Sigmoid colon (tissue), 4 donors: ENCODE measurements at regions not wholly inside any gene's neighbourhood (a gene's known extent, or its start where the extent isn't known, plus 50 kb on each side); places are given as distances from the start of the nearest gene placed in this dataset.

Experiments
- EP300 ChIP-seq, 4 donors: sonication (generic); formaldehyde crosslinking; IDR thresholded peaks; one replicate each; pipeline ENCODE4 v1.6.1; 2017; ENCODE audit warnings: antibody characterized with exemption in 4 of 4
- POLR2A ChIP-seq, 2 donors: fragments of 450-650 bp; IDR thresholded peaks; one replicate each; pipeline ENCODE4 v1.6.1; 2016; ENCODE audit warnings: antibody characterized with exemption in 2 of 2, mild to moderate bottlenecking in 2 of 2, moderate library complexity in 2 of 2
- POLR2AphosphoS5 ChIP-seq, 4 donors: sonication (generic); formaldehyde crosslinking; IDR thresholded peaks; one replicate each; pipeline ENCODE4 v1.6.1; 2017; ENCODE audit warnings: antibody characterized with exemption in 4 of 4
- TF ChIP-seq, protein P1 (sequence below), 4 experiments: fragments of 450-650 bp in 3 of 4; fragments of 200-600 bp in 1 of 4; IDR thresholded peaks; one replicate each; pipeline ENCODE4 v1.5.1; 2016 to 2019; ENCODE audit warnings: antibody characterized with exemption in 4 of 4, mild to moderate bottlenecking in 3 of 4, moderate library complexity in 2 of 4

DNA sequence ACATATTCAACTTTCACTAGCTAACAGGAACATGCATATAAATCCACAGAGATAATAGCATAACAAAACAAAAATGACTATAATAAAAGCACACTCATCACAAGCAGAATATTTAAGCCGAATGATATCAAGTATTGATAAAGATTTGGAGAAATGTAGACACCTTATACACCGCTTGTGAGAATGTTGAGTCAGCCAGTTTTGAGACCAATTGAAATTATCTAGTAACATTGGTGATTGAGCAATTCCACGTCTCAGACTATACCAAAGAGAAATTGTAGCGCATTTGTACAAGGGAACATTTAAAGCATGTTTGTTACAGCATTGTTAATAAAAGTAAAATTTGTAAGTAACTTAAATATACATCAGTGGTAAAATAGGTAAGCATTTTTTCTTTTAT lies 402.9 kb upstream of the FIGN start:
- TF ChIP-seq, protein P1, sequence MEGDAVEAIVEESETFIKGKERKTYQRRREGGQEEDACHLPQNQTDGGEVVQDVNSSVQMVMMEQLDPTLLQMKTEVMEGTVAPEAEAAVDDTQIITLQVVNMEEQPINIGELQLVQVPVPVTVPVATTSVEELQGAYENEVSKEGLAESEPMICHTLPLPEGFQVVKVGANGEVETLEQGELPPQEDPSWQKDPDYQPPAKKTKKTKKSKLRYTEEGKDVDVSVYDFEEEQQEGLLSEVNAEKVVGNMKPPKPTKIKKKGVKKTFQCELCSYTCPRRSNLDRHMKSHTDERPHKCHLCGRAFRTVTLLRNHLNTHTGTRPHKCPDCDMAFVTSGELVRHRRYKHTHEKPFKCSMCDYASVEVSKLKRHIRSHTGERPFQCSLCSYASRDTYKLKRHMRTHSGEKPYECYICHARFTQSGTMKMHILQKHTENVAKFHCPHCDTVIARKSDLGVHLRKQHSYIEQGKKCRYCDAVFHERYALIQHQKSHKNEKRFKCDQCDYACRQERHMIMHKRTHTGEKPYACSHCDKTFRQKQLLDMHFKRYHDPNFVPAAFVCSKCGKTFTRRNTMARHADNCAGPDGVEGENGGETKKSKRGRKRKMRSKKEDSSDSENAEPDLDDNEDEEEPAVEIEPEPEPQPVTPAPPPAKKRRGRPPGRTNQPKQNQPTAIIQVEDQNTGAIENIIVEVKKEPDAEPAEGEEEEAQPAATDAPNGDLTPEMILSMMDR (IDR thresholded peaks at IDR 0.05), result no peak
- TF ChIP-seq POLR2A (IDR thresholded peaks at IDR 0.05) (no peak), EP300 (IDR thresholded peaks at IDR 0.05) (no peak), POLR2AphosphoS5 (IDR thresholded peaks at IDR 0.05) (no peak)
